ENCODE measurements at regions not wholly inside any gene's neighbourhood (a gene's known extent, or its start where the extent isn't known, plus 50 kb on each side); places are given as distances from the start of the nearest gene placed in this dataset.
"Not testable (repeated sequence)": the region's sequence is repeated elsewhere in the genome, so short reads cannot be mapped to it uniquely, and the experiment has no call there.

DNA sequence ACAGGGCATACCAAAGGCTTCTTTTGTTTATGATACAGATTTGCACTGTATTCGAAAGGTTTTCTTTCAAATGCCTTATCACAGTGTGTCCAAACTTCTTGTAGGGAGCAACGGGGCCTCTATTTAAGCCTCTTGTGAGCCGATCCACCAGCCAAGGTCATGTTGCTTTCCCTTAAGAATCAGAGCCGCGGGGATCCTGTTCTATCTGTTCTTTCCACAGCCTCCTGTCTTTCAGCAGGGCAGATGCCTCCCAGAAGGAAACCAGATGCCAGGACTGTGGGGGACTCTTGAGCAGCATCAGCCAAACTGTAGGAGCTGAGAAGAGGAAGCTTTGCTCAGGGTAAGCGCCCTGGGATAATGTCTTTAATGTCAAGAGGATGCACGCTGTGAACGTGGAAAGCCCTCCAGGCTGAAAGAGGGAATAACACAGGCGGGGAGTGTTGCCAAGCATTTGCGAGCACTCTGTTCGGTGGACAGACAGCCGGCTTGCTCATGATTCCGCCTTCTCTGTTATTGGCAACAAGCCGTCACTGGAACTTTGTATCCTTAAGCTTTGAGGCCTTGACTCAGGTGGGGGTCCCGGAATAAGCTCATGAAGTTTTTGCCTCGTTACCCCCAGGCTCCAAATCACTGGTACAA, 279.8 kb upstream of the FRG1 start:
- TF ChIP-seq, protein P1, sequence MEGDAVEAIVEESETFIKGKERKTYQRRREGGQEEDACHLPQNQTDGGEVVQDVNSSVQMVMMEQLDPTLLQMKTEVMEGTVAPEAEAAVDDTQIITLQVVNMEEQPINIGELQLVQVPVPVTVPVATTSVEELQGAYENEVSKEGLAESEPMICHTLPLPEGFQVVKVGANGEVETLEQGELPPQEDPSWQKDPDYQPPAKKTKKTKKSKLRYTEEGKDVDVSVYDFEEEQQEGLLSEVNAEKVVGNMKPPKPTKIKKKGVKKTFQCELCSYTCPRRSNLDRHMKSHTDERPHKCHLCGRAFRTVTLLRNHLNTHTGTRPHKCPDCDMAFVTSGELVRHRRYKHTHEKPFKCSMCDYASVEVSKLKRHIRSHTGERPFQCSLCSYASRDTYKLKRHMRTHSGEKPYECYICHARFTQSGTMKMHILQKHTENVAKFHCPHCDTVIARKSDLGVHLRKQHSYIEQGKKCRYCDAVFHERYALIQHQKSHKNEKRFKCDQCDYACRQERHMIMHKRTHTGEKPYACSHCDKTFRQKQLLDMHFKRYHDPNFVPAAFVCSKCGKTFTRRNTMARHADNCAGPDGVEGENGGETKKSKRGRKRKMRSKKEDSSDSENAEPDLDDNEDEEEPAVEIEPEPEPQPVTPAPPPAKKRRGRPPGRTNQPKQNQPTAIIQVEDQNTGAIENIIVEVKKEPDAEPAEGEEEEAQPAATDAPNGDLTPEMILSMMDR (IDR thresholded peaks at IDR 0.05) = no peak
- Histone ChIP-seq H3K9me3 (ENCODE audit: control insufficient read depth in 1 of 2, insufficient read depth in 1 of 2, low read length in 2 of 2) (peaks cover 0 to 7% of the 10 kb centered on the region in 2 experiments), H3K27ac (ENCODE audit: low read depth in 1 of 2, low read length in 2 of 2) (no peak overlapping the region), H3K4me1 (ENCODE audit: insufficient read depth, low read length) (no peaks in the 10 kb centered on the region), H3K27me3 (ENCODE audit: control insufficient read depth in 1 of 2, insufficient read depth in 2 of 2, low read length in 2 of 2) (no peaks in the 10 kb centered on the region), H3K36me3 (ENCODE audit: insufficient read depth, low read length) (no peaks in the 10 kb centered on the region), H3K4me3 (ENCODE audit: low read length) (no peak overlapping the region)
- Mint-ChIP-seq H3K4me1 (ENCODE audit: low read depth) (no peaks in the 10 kb centered on the region), H3K27me3 (no peaks in the 10 kb centered on the region), H3K27ac (no peak overlapping the region), H3K36me3 (ENCODE audit: low read depth) (no peaks in the 10 kb centered on the region), H3K9me3 (no peaks in the 10 kb centered on the region), H3K4me3 (no peak overlapping the region)
- POLR2A ChIA-PET = no interaction called here
- DNase-seq (no peak), ATAC-seq (ENCODE audit: poor library complexity) (no peak)
- CTCF ChIA-PET = no interaction called here
- intact Hi-C loops (cut with DNase I, micrococcal nuclease) = no loop called here

DNA sequence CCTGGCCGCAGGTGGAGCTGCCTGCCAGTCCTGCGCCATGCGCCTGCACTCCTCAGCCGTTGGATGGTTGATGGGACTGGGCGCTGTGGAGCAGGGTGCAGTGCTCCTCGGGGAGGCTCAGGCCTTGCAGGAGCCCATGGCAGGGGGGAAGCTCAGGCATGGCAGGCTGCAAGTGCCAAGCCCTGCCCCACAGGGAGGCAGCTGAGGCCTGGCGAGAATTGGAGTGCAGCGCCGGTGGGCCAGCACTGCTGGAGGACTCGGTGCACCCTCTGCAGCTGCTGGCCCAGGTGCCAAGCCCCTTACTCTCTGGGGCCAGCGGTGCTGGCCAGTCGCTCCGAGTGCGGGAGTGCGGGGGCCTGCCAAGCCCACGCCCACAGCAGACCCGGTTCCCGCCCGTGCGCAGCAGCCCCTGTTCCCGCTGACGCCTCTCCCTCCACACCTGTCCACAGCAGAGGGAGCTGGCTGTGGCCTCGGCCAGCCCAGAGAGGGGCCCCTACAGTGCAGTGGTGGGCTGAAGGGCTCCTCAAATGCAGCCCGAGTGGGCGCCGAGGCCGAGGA, 275.9 kb upstream of the FRG1 start:
- Mint-ChIP-seq H3K4me3 (no peak overlapping the region), H3K27ac (no peak overlapping the region), H3K9me3 (no peaks in the 10 kb centered on the region), H3K36me3 (ENCODE audit: low read depth) (no peaks in the 10 kb centered on the region), H3K27me3 (no peaks in the 10 kb centered on the region), H3K4me1 (ENCODE audit: low read depth) (no peaks in the 10 kb centered on the region)
- ChIA-PET POLR2A (no interaction called here), CTCF (no interaction called here)
- H3K9me3 ChIP-seq (ENCODE audit: control insufficient read depth in 1 of 2, insufficient read depth in 1 of 2, low read length in 2 of 2) = peaks cover 0 to 7% of the 10 kb centered on the region in 2 experiments
- intact Hi-C loops (cut with DNase I, micrococcal nuclease) = no loop called here
- no peaks in the 10 kb centered on the region for H3K27me3 ChIP-seq (ENCODE audit: control insufficient read depth in 1 of 2, insufficient read depth in 2 of 2, low read length in 2 of 2)
- H3K27ac ChIP-seq (ENCODE audit: low read depth in 1 of 2, low read length in 2 of 2) = no peak overlapping the region
- H3K36me3 ChIP-seq (ENCODE audit: insufficient read depth, low read length) = no peaks in the 10 kb centered on the region
- no peaks in the 10 kb centered on the region for H3K4me1 ChIP-seq (ENCODE audit: insufficient read depth, low read length)
- TF ChIP-seq, protein P1 (IDR thresholded peaks at IDR 0.05) = no peak
- DNase-seq (no peak), ATAC-seq (ENCODE audit: poor library complexity) (no peak)
- no peak overlapping the region for H3K4me3 ChIP-seq (ENCODE audit: low read length)

DNA sequence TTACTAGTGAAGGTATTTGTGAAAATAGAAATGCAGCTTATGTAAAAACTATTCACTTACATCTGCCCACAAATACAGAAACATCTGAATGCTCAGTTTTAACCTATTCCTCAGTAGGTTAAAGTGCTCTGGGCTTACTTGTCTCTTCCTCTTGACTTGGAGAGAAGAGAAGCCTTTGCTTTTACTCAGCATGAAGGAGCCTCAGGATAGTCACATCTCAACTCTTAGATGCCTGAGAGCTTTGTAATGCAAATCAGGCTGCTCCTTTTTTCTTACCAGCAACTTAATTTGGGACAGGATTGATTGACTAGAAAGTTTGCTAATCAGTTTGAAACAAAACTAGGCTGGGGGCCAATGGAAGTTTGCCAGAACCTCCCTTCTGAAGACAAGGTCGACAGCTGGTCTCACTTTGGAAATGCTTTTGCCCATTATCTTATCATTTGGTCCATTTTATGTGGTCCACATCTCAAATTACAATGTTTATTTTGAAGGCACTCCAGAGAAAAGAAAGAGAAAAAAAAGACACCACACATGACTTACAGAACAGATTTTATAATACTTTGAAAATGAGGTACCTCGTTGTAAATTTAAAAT, 274.9 kb upstream of the FRG1 start:
- CTCF ChIA-PET; intact Hi-C loops (cut with DNase I, micrococcal nuclease); H3K36me3 ChIP-seq (ENCODE audit: insufficient read depth, low read length); H3K9me3 ChIP-seq (ENCODE audit: control insufficient read depth in 1 of 2, insufficient read depth in 1 of 2, low read length in 2 of 2); H3K36me3 Mint-ChIP-seq (ENCODE audit: low read depth); DNase-seq; H3K4me3 Mint-ChIP-seq; H3K27me3 Mint-ChIP-seq; POLR2A ChIA-PET; H3K27me3 ChIP-seq (ENCODE audit: control insufficient read depth in 1 of 2, insufficient read depth in 2 of 2, low read length in 2 of 2); H3K27ac ChIP-seq (ENCODE audit: low read depth in 1 of 2, low read length in 2 of 2); H3K4me3 ChIP-seq (ENCODE audit: low read length); H3K4me1 ChIP-seq (ENCODE audit: insufficient read depth, low read length); H3K4me1 Mint-ChIP-seq (ENCODE audit: low read depth); ATAC-seq (ENCODE audit: poor library complexity); H3K9me3 Mint-ChIP-seq; H3K27ac Mint-ChIP-seq: not testable (repeated sequence)

DNA sequence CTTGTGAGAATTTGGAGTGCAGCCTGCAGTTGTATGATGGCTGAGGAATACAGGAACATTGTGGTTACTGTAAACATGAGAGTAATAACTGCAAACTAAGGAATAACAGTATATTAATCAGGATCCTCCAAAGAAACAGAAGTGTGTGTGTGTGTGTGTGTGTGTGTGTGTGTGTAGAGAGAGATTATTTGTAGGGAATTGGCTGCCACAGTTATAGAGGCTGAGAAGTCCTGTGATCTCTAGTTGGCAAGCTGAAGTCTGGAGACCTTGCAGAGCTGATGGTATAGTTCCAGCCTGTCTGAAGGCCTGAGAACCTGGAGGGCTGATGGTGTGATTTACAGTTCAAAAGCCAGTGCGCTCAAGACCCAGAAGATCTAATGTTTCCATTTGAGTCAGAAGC, 273.3 kb upstream of the FRG1 start:
- intact Hi-C loops (cut with DNase I, micrococcal nuclease); H3K4me3 ChIP-seq (ENCODE audit: low read length); H3K9me3 Mint-ChIP-seq; H3K36me3 ChIP-seq (ENCODE audit: insufficient read depth, low read length); H3K27ac ChIP-seq (ENCODE audit: low read depth in 1 of 2, low read length in 2 of 2); H3K9me3 ChIP-seq (ENCODE audit: control insufficient read depth in 1 of 2, insufficient read depth in 1 of 2, low read length in 2 of 2); CTCF ChIA-PET; H3K27me3 ChIP-seq (ENCODE audit: control insufficient read depth in 1 of 2, insufficient read depth in 2 of 2, low read length in 2 of 2); POLR2A ChIA-PET; DNase-seq; H3K27me3 Mint-ChIP-seq; H3K4me3 Mint-ChIP-seq; H3K4me1 Mint-ChIP-seq (ENCODE audit: low read depth); H3K4me1 ChIP-seq (ENCODE audit: insufficient read depth, low read length); ATAC-seq (ENCODE audit: poor library complexity); H3K36me3 Mint-ChIP-seq (ENCODE audit: low read depth); H3K27ac Mint-ChIP-seq: not testable (repeated sequence)

DNA sequence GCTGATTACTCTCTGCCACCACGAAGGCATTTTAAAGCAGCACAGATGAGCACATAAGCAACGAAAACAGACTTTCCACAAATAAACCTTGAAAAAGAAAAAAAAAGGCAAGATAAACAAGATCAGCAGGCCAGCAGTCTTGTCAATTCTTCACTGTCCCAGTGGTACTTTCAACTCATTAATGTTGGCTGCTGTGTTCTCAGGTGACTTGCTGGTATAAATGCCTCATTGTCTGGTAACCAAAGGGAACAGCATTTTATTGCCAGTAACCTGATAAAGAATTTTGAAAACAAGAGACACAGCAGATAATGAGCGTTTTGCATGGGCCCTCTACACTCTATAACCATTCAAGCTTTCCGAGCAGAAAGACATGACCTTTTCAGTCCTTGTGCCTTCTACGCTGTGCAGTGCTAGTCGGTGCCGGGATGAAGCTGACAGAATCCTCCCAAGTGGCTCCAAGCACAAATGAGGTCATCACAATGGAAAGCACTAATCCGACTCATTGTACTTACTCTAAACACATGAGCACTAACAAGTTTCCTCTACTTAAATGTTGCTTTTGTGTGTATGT, 242.9 kb upstream of the FRG1 start:
- H3K9me3 ChIP-seq (ENCODE audit: control insufficient read depth in 1 of 2, insufficient read depth in 1 of 2, low read length in 2 of 2); H3K27me3 Mint-ChIP-seq; H3K9me3 Mint-ChIP-seq; CTCF ChIA-PET; H3K4me1 ChIP-seq (ENCODE audit: insufficient read depth, low read length); H3K4me1 Mint-ChIP-seq (ENCODE audit: low read depth); intact Hi-C loops (cut with DNase I, micrococcal nuclease); H3K27me3 ChIP-seq (ENCODE audit: control insufficient read depth in 1 of 2, insufficient read depth in 2 of 2, low read length in 2 of 2); H3K36me3 ChIP-seq (ENCODE audit: insufficient read depth, low read length); H3K27ac Mint-ChIP-seq; H3K36me3 Mint-ChIP-seq (ENCODE audit: low read depth); H3K4me3 Mint-ChIP-seq; POLR2A ChIA-PET; DNase-seq; H3K27ac ChIP-seq (ENCODE audit: low read depth in 1 of 2, low read length in 2 of 2); ATAC-seq (ENCODE audit: poor library complexity); H3K4me3 ChIP-seq (ENCODE audit: low read length): not testable (repeated sequence)

DNA sequence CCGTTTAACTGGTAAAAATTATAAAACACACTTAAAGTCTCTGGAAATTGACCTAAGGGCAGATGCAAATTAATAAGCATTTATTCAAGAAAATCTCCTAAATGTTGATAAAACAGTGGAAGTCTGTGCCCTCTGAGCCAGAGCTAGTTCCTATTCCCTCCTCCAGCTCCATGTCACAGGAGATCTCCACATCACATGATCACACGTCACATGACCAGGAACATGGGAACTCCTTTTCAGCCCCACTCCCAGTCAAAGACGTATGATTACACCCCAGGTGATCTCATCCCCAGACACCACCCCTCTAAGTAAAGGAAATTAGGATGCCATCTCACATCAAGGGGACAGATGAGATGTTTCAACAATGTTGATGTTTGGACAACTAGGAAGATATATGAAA, 237.7 kb upstream of the FRG1 start:
- CTCF ChIA-PET; H3K36me3 Mint-ChIP-seq (ENCODE audit: low read depth); H3K9me3 Mint-ChIP-seq; H3K27ac Mint-ChIP-seq; ATAC-seq (ENCODE audit: poor library complexity); H3K27me3 Mint-ChIP-seq; H3K9me3 ChIP-seq (ENCODE audit: control insufficient read depth in 1 of 2, insufficient read depth in 1 of 2, low read length in 2 of 2); H3K36me3 ChIP-seq (ENCODE audit: insufficient read depth, low read length); H3K27ac ChIP-seq (ENCODE audit: low read depth in 1 of 2, low read length in 2 of 2); H3K4me1 ChIP-seq (ENCODE audit: insufficient read depth, low read length); H3K4me1 Mint-ChIP-seq (ENCODE audit: low read depth); H3K4me3 Mint-ChIP-seq; H3K27me3 ChIP-seq (ENCODE audit: control insufficient read depth in 1 of 2, insufficient read depth in 2 of 2, low read length in 2 of 2); DNase-seq; intact Hi-C loops (cut with DNase I, micrococcal nuclease); H3K4me3 ChIP-seq (ENCODE audit: low read length); POLR2A ChIA-PET: not testable (repeated sequence)

Data from CD4-positive, alpha-beta T cell (primary cell).